ENCODE measurements at regions not wholly inside any gene's neighbourhood (a gene's known extent, or its start where the extent isn't known, plus 50 kb on each side); places are given as distances from the start of the nearest gene placed in this dataset.

DNA sequence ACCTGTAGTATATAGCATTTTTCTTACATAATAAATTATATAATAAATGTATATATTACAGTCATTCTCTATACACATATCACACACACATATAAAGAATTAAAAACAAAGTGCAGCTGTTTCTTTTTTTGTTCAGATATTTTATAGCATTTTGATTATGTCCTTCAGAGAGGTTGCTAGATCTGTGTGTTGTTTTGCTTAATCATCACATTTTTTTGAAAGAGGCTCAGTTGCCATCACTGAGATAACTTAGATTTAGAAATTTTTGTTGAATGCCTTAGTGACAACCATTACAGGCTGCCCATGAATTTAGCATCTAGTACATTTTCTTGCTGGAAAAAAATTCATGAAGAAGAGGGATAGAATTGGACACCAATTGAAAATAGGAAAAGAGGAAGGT lies 545.2 kb upstream of the PCDH9 start:
- Mint-ChIP-seq H3K9me3 (ENCODE audit: low read depth) (no peaks in the 10 kb centered on the region), H3K27me3 (peaks cover 4% of the 10 kb centered on the region), H3K36me3 (ENCODE audit: insufficient read depth) (no peaks in the 10 kb centered on the region), H3K27ac (no peak overlapping the region), H3K4me1 (ENCODE audit: low read depth) (peaks cover 2% of the 10 kb centered on the region), H3K4me3 (ENCODE audit: low read depth) (no peak overlapping the region)
- TF ChIP-seq, protein P1, sequence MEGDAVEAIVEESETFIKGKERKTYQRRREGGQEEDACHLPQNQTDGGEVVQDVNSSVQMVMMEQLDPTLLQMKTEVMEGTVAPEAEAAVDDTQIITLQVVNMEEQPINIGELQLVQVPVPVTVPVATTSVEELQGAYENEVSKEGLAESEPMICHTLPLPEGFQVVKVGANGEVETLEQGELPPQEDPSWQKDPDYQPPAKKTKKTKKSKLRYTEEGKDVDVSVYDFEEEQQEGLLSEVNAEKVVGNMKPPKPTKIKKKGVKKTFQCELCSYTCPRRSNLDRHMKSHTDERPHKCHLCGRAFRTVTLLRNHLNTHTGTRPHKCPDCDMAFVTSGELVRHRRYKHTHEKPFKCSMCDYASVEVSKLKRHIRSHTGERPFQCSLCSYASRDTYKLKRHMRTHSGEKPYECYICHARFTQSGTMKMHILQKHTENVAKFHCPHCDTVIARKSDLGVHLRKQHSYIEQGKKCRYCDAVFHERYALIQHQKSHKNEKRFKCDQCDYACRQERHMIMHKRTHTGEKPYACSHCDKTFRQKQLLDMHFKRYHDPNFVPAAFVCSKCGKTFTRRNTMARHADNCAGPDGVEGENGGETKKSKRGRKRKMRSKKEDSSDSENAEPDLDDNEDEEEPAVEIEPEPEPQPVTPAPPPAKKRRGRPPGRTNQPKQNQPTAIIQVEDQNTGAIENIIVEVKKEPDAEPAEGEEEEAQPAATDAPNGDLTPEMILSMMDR (IDR thresholded peaks at IDR 0.05; ENCODE audit: unreplicated experiment), result no peak
- DNase-seq (ENCODE audit: low spot score, unreplicated experiment), result no peak

DNA sequence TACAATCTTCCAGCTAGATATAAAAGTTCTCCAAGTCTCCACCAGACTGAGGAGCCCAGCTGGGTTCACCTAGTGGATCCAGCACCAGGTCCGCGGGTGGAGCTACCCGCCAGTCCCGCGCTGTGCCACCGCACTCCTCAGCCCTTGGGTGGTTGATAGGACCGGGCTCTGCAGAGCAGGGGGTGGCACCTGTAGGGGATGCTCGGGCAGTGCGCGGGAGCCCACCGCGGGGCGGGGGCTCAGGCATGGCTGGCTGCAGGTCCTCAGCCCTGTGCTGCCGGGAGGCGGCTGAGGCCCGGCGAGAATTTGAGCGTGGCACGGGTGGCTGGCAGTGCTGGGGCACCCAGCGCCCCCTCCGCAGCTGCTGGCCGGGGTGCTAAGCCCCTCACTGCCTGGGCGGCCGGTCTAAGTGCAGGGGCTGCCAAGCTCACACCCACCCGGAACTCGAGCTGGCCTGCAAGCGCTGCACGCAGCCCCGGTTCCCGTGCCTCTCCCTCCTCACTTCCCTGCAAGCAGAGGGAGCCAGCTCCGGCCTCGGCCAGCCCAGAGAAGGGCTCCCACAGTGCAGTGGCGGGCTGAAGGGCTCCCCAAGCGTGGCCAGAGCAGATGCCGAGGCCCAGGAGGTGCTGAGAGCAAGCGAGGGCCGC lies 542.8 kb upstream of the PCDH9 start:
- Mint-ChIP-seq H3K27me3 (no peaks in the 10 kb centered on the region), H3K4me3 (ENCODE audit: low read depth) (no peak overlapping the region), H3K4me1 (ENCODE audit: low read depth) (no peaks in the 10 kb centered on the region), H3K9me3 (ENCODE audit: low read depth) (peaks cover 2% of the 10 kb centered on the region), H3K36me3 (ENCODE audit: insufficient read depth) (no peaks in the 10 kb centered on the region), H3K27ac (no peak overlapping the region)
- TF ChIP-seq, protein P1 (IDR thresholded peaks at IDR 0.05; ENCODE audit: unreplicated experiment), result no peak
- DNase-seq (ENCODE audit: low spot score, unreplicated experiment), result no peak

DNA sequence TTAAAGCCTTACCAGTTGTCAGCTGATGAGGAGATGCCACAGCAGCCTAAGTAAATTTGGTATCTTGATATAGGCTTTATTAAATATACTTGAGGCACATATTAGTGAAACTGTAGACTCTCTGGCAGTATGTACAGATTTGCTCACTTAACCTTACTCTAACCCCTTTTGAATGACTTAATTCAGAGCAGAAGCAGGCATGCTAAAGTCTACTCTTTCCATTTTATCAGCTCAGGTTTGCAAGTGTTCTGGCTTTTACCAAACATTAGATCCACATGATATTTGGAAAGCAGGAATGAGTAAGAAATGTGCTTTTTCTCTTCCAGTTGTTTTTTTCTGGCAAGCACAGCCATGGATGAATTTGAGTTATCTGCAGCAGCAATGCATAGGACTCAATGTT lies 541.0 kb upstream of the PCDH9 start:
- TF ChIP-seq, protein P1 (IDR thresholded peaks at IDR 0.05; ENCODE audit: unreplicated experiment), result no peak
- DNase-seq (ENCODE audit: low spot score, unreplicated experiment), result no peak
- no peaks in the 10 kb centered on the region for H3K27me3 Mint-ChIP-seq
- no peak overlapping the region for H3K4me3 Mint-ChIP-seq (ENCODE audit: low read depth)
- no peak overlapping the region for H3K27ac Mint-ChIP-seq
- H3K4me1 Mint-ChIP-seq (ENCODE audit: low read depth), result peaks cover 1% of the 10 kb centered on the region
- H3K36me3 Mint-ChIP-seq (ENCODE audit: insufficient read depth), result no peaks in the 10 kb centered on the region
- peaks cover 2% of the 10 kb centered on the region for H3K9me3 Mint-ChIP-seq (ENCODE audit: low read depth)

DNA sequence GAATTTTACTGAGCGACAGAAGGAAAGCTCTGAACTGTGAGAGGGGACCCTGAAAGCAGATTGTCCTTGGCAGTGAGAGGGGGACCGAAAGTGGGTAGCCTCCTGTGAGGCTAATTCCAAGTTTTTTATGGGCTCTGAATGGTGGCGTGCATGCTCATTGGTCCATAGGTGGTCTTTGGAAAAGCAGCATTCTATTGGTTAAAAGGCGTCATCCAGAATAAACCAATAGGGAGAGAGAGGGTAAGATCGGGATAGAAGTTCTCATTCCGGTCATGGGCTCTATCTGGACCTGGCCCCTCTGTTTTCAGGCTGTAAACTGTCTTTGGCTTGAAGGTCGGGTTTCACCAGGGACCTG lies 539.8 kb upstream of the PCDH9 start:
- TF ChIP-seq, protein P1 (IDR thresholded peaks at IDR 0.05; ENCODE audit: unreplicated experiment), result no peak
- no peak overlapping the region for H3K4me3 Mint-ChIP-seq (ENCODE audit: low read depth)
- H3K4me1 Mint-ChIP-seq (ENCODE audit: low read depth), result peaks cover 1% of the 10 kb centered on the region
- H3K27ac Mint-ChIP-seq, result no peak overlapping the region
- peaks cover 2% of the 10 kb centered on the region for H3K9me3 Mint-ChIP-seq (ENCODE audit: low read depth)
- H3K36me3 Mint-ChIP-seq (ENCODE audit: insufficient read depth), result no peaks in the 10 kb centered on the region
- no peaks in the 10 kb centered on the region for H3K27me3 Mint-ChIP-seq
- DNase-seq (ENCODE audit: low spot score, unreplicated experiment), result no peak

DNA sequence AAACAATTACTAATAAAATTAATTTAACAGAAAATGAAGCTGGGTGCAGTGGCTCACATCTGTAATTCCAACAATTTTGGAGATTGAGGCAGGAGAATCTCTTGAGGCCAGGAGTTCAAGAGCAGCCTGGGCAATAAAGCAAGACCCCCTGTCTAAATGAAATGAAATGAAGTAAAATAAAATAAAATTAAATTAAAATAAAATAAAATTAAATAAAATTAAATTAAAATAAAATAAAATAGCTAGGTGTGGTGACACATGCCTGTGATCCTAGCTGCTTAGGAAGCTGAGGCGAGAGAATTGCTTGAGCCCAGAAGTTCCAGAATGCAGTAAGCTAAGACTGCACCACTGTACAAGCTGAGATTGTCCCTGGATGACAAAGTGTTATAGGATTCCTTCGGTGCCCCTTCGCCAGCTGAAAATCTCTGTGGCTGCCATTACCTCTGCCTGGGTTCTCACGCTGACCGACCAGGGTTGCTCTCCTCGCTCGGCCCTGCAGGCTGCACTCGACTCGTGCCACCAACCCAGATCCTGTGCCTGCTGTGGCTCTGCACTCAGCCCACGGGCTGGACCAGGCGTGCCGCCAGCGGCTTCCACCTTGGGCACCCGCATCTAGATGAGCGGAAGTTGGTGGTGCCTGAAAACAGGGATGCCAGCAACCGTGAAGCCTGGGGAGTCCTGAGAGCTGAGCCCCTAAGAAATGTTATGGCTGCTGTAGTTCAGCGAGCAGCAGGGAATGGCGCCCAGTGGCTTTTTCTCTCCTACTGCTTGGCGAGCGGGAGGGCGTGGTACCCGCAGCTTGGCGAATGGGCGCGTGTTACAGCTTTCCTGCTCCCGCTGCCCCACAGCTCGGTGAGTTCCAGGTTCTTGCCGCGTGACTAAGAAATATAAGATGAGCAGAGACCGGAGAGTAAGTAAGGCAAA lies 539.2 kb upstream of the PCDH9 start:
- H3K9me3 Mint-ChIP-seq (ENCODE audit: low read depth), result peaks cover 2% of the 10 kb centered on the region
- TF ChIP-seq, protein P1 (IDR thresholded peaks at IDR 0.05; ENCODE audit: unreplicated experiment), result no peak
- no peaks in the 10 kb centered on the region for H3K36me3 Mint-ChIP-seq (ENCODE audit: insufficient read depth)
- no peak overlapping the region for H3K4me3 Mint-ChIP-seq (ENCODE audit: low read depth)
- H3K27me3 Mint-ChIP-seq, result no peaks in the 10 kb centered on the region
- peaks cover 1% of the 10 kb centered on the region for H3K4me1 Mint-ChIP-seq (ENCODE audit: low read depth)
- DNase-seq (ENCODE audit: low spot score, unreplicated experiment), result no peak
- H3K27ac Mint-ChIP-seq, result no peak overlapping the region

All from progenitor cell of endocrine pancreas (in vitro differentiated cells).